HG03108 (cell line): ENCODE measurements at regions not wholly inside any gene's neighbourhood (a gene's known extent, or its start where the extent isn't known, plus 50 kb on each side); places are given as distances from the start of the nearest gene placed in this dataset.
"Not testable (repeated sequence)": the region's sequence is repeated elsewhere in the genome, so short reads cannot be mapped to it uniquely, and the experiment has no call there.

Experiments
- ATAC-seq: cut with Tn5 transposase; IDR thresholded peaks from one replicate; pipeline ENCODE4 v1.9.1; 2021; ENCODE audit warnings: moderate library complexity; ENCODE audit not compliant: unreplicated experiment

DNA sequence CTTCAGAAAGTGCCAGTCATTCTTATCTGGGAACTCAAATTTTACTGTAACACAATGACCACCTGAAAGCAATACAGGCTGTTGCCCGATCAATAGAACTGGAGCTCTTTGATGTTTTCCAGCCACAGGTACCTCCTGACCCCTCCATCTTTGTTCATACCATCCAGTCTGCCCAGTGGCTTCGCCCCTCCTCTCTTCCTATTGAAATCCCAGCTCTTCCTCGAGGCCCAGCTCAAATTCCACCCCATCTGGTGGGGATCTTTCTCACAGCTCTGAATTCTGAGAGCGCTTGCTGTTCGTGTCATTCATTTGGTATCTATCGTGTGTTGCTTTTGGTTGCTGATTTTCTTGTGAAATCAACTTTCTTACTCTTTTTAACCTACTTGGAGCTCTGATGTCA lies 87.9 kb upstream of the CNKSR3 start:
- ATAC-seq = no peak

DNA sequence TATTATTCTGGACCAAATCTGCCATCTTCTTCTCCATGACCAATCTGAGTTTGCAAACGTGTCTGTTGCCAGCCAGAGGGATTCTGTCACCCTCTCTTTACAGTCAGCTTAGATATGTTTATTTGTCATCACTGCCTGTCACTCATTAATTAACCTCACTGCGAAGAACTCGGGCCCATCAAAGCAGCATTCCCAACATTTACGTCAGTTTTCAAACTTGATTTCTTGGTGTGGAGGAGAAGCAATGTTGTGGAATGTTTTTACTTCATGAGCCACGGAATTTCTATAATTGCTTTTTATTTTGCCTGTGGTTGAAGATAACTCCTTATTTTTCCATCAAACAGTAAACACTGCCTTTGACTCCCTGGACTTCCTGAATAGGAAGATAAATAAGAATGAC lies 91.8 kb upstream of the CNKSR3 start:
- ATAC-seq = no peak

DNA sequence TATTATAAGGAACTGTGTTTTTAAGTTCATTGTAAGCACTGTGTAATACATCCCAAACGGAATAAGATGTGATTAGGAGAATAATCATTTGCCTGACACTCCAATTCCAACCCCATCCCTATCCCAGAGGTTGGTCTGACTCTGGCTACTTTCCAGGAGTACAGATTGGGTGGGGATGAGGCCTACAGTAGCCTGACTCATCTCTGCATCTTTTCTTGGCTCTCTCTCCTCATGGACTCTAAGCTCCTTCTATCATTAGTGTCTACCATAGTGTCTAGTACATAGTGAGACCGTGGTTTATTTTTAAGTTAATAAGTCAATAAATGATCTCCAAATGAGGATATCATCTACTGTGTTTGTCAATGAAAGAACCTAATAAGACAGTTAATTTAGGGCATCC lies 92.2 kb upstream of the CNKSR3 start:
- ATAC-seq = no peak

DNA sequence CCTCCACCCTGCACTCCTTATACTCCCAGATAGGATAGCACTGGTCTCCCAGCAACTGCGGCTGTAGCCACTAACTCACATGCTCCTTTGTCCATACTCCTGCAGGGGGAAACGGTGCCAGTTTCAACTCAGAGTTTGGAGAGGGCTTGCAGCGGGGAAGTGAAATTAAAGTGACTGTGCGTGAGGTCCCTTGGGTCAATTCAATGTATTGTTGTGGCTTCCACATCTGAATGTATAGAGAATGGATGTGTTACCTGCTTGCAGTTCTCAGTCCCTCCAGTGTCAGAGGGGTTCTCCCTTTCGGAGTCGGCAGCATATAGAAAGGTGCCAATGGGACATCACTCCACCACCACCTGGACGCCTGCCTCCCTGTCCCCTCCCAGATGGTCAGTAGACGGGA lies 93.6 kb upstream of the CNKSR3 start:
- ATAC-seq = no peak

DNA sequence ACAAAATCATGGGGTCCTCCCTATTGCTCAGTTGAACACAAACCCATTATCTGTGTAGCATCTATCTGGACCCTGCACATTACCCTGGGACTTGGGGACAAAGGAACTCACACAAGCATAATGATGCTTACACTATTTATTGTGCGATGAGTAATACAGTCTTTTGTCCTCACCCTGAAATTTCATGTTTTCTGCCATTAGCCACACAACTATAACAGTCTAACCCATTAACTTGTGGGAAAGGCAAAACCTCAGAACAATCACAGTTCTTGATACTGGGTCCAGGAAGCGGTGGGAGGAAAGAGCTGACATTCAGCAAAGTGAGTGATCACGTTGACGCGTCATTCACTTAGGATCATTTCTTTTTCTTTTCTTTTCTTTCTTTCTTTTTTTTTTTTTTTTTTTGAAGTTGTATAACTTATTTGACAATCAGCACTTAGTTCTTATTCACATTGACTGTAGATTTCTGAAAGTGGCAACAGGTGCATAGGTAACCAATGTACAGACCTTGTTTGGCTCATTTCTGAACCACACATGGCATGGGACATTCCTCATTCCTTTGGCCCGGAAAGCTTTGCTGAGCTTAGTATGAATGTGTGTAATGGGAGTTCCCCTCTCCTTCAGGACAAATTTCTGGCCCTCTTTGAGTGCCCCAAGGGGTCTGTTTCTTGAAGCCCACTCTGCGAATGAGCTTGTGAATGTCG lies 94.8 kb upstream of the CNKSR3 start:
- peak; percentile 50 for ATAC-seq

DNA sequence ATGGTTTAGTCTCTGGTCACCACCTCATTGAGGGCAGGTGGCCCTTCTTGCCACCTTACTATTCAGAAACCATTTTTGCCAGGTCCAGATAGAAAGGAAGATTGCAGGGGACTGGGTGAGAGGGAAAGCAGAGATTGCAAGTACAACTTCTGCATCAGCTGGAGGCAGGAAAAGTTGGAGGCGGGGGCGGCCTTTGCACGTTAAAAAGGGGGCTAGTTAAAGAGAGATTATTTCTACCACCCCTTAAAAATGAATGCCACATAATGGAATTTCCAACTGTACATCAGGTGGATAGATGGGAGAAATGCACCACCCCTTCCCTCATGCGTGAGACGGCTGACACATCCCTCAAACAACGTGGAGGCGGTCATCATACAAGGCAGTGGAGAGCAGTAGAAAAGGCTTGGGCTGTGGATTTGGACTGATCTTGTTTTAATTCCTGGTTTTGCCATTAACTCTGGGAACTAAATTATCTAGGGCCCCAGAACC lies 95.4 kb upstream of the CNKSR3 start:
- no peak for ATAC-seq

DNA sequence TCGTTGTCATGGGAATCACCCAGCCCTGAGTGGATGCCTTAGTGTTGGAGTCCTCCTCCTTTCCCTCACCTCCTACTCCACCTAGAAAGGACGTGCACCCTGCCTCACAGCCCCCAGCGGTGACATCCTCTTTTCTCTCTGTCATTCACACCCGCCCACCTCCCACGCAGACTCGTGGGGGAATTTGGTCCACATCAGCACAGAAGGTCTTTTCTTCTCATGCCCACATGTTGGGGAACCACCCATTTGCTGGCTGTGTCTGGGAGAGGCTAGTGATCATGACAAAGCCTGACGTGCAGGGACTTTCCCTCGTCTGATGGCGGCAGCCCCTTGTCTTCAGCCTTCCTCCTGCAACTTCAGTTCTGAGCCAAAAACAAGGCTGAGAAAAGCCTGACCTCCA lies 96.0 kb upstream of the CNKSR3 start:
- ATAC-seq = peak; percentile 68

DNA sequence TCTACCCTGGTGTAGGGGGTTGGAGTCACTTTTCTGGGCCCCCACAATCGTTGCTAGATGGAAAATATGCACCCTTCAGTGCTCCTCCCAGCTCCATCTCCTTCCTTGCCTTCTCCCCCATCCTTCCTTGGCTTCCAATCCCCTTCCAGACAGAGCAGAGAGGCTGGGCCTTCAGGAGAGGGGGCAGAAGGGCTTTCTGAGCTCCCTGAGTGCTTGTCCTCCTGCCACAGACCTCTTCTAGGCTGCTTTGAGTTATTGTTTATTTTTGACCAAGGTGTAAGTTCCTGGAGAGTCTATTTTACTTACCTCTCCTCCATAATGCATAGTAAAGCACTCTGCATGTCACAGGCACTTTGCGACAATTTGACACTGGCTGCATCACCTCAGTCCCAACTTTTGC lies 96.4 kb upstream of the CNKSR3 start:
- no peak for ATAC-seq

DNA sequence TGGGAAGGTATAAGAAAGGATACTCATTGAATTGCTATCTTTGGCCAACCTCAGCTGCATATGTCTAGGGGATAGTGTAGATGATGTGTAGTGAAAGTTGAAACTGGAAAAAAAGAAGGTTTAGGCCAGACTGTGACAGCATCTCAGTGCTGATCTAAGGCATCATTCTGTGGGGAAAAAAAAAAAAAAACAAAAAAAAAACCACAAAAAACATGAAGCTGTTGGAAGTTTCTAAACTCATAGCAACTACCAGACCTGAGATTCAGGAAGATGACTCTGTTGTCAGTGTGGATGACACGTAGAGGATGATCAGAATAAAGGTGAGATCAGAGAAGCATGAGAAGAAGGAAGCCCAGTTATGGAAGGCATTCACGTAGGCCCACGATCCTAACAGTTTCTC lies 100.8 kb upstream of the CNKSR3 start:
- ATAC-seq = no peak

DNA sequence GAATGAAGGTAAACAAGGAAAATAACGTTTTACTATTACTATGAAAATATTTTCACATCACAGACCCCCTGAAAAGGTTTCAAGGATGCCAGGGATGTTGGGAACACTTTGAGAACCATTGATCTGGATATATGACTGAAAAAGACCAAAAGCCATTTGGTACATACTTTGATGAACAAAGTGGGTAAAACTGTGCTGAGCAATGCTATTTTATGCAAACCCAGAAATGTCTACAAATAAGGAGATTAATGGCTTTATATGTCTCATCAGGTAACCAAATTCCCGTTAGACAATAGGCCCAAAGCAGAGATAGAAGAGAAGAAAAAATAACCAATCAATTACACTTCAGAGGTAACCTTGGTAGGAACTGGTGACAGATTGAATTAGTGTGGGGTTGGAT lies 101.4 kb upstream of the CNKSR3 start:
- ATAC-seq = no peak

DNA sequence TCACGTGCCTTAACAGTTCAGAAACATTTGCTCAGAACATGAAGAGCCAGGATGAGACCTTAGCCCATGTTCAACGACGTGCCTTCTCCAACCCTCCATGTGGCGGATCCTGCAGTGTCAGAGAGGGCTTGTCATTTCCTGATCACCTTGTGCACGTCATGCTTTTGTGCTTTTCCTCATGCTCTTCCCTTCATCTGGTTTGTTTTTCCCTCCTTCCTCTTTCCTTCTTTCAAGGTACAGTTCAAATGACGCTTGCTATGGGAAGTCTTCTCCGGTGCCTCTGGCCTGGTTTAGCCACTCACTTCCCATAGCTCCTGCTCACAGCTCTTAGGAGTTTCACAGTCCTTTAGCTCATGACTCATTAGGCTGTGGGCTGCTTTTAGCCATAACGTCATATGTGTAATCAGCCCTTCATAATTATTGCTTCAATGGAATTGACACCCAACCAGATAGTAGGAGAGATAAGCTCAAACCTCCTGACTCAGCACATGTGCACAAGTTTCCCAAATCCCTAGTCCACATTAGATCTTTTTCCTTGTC lies 102.7 kb upstream of the CNKSR3 start:
- no peak for ATAC-seq

DNA sequence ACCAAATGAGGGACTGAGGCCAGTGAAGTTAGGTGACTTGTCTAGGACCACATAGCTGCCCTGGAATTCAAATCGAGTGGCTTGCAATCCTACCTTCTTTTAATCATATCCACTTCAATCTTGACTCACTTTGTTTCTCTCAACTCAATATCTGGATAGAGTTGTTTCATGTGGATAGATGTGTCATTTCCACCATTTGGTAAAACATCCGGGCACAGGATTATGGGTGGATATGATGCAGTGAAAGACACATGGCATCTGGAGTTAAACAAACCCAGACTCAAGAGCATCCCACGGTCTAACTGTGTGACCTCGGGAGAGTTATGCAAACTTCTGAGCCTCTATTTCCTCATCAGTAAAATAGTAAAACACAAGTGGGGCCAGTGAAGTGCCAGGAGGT lies 103.6 kb upstream of the CNKSR3 start:
- no peak for ATAC-seq

DNA sequence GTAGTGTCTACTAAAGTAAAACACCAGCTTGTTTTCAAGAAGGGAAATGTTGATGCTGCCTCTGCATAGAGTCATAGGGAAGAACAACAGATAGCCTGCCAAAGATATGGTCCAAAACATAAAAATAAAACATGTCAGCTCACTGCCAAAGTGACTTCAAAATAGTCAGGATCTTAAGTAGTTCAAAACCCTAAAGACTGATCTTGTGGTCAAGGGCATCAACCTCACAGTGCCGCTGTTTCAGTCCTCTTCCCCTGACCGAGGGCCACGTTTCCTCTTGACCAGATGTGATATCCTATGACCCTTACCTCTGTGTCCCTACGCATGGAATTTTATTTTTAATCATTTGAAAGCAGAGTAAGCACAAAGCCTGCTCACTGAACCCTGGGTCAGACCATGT lies 104.2 kb upstream of the CNKSR3 start:
- ATAC-seq = no peak

DNA sequence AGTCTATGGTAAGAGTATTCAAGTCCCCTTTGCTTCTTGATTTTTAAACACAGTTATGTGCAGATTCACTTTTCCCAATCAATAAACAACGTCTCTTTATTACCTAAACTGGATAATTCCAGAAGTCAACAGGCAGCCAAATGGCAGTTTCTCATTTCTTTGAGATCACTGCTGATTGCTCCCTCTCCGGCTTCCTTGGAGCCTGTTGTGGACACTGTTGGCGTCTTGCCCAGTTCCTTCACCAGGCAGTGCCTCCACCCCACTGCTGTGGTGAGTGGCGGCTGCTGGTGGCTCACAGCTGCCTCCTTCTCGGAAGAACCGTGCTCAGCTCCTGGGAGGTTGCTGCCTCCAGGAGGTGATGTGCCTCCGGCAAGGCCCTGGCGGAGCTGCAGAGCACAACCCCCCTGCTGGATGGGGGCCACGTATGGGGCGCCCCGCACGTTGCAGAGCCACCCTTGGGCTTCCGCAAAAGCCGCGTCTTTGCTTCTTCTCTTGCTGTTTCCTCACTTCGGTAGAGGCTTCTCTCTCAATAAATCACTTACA lies 105.1 kb upstream of the CNKSR3 start:
- no peak for ATAC-seq

DNA sequence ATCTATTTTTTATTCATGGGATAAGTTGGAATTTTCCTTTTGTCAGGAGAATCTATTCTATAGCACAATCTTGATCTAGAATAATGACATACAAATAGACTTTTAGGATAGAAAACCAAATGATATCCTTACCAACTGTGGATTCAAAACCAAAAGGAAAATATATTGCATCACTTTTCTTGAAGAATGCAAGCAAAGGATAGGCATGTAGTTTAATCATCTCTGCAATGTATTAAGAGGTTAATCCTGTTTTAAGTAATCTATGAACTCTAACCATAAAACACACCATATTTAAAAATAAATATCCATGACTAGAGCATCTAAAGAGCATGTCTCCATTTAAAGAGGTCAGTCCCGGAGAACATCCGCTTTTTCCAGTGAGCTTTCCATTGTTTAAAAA lies 106.7 kb upstream of the CNKSR3 start:
- no peak for ATAC-seq

DNA sequence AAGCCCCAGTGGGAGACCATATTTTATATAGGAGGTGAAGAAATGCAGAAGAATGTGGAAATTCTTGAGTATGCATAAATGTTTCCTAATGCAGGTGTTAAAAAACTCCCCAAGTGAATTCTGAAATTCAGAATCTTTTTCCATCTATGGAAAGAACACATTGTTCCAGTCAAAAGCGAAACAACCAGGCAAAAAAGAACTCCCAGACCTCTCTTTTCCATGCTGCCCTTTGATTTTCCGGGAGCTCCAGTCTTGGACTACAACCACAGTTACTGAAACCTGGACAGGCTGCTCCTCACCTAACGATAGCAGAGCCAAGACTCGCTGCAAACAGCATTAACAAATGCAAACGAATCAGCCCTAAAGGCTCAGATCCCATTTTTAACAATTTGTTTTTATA lies 108.7 kb upstream of the CNKSR3 start:
- ATAC-seq = no peak

DNA sequence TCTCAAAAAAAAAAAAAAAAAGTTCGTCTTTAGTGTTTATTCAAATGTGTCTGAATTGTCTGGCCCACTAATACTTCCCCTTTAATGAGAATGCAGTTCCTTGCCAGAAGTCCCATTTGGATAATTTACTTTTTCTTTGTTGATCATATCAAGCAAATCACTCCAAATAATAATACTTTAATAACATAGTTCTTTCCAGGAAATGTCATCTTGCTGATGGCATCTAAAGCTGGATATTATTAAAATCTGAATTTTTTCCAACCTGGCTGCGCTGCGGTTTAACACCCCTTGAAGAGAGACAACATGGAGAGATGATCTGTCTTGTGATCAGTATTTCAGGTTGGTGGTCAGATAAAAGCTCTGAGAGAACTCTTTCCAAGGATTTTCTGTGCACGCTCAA lies 111.2 kb upstream of the CNKSR3 start:
- no peak for ATAC-seq

DNA sequence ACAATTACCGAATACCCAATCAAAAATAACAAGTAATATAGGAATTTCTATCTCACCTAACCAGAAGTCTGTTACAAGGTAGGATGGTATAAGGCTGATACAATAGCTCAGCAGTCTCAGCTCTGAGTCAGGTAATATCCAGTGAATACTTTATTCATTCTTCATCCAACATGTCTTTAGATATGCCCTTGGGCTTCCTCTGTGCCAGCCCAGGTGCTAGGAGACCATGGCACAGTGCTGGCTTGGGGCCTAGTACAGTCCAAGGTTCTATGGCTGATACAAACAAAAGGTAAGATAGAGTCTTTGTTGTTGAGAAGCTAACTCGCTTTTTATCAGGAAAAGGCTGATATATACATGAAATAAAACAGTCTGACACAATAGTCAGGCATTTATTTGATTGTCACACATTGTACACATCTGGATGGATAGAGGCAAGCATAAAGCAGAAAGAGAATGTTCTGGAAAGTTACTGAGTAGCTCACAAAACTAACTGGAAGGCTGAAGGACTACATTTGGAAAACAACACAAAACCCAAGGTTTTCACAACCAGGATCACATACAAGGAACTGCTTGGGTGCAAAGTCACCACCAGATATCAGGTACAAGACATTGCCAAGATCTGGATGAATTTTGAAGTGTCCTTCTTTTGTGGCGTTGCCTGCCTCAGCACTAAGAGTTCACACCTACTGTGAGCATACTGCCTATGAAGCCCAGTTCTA lies 110.4 kb upstream of the SCAF8 start:
- no peak for ATAC-seq

DNA sequence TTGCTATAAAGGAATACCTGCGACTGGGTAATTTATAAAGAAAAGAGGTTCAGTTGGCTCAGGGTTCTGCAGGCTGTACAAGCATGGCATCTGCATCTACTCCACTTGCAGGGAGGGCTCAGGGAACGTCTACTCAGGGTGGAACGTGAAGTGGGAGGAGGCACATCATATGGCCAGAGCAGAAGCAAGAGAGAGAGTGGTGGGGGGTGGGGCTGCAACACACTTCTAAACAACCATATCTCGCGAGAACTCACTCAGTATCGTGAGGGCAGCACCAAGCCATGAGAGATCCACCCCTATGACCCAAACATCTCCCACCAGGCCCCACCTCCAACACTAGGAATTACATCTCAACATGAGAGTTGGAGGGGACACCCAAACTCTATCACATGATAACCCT lies 109.8 kb upstream of the SCAF8 start:
- no peak for ATAC-seq

DNA sequence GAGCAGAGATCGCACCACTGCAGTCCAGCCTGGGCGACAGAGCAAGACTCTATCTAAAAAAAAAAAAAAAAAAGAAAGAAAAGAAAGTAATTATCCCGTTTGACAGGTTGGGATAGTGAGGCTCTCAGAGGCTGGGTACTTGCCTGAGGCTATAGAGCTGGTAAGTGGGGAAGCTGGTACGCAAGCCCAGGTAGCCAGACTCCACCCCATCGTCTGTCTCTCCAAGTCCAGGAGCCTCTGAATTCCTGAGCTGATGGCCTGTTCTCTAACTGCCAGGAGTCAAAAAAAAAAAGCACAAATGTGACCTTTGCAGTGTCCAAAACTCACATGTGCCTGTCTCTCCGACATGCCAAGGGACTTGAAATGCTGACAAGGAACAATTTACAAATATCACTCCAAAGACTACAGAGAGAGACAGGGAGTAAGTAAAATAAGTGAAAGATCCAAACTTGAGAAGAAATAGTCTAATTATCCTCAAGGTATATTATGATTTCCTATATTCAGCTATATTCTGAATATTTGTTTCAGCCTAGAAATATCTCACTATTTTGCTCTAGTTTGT lies 109.1 kb upstream of the SCAF8 start:
- no peak for ATAC-seq

DNA sequence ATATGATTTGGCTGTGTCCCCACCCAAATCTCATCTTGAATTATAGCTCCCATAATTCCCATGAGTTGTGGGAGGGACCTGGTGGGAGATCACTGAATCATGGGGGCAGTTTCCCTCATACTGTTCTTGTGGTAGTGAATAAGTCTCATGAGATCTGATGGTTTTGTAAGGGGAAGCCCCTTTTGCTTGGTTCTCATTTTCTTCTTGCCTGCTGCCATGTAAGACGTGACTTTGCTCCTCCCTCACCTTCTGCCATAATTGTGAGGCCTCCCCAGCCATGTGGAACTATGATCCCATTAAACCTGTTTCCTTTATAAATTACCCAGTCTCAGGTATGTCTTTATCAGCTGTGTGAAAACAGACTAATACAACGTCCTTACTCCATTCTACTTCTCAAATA lies 108.5 kb upstream of the SCAF8 start:
- ATAC-seq = not testable (repeated sequence)

DNA sequence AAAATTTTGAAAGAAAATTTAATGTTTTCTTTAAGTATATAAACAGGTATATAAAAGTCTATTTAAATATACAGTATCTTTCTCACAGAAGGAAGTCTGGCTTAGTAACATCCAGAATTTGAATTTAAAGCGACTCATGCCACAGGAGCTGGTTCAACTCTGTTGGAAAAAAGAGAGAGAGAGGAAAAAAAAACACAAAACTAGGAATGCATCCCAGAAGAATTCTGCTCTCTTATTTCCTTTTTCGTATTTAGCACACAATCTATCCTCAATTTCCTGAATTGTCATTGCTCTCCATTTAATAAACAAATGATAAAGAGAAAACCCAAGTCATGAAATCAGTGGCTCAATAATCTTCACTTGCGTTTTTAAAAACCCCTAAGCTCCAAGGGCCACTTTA lies 107.5 kb upstream of the SCAF8 start:
- no peak for ATAC-seq
